Caco-2 (cell line): ENCODE measurements at regions not wholly inside any gene's neighbourhood (a gene's known extent, or its start where the extent isn't known, plus 50 kb on each side); places are given as distances from the start of the nearest gene placed in this dataset.

ENCODE experiments used
- BruUV-seq: library from RNA; stranded (reverse); fragments of 400-500 nt; replicated peaks from 2 replicates; lab custom pipeline; 2021; lab: Mats Ljungman, UMichigan
- CTCF ChIA-PET: fragments of 300-600 bp; sonication (Branson Sonifier 250); formaldehyde crosslinking; loops from one replicate; lab custom pipeline; 2022; ENCODE audit warnings: antibody characterized with exemption; lab: Charles Lee
- POLR2A ChIA-PET: fragments of 300-600 bp; sonication (Branson Sonifier 250); formaldehyde crosslinking; loops from one replicate; lab custom pipeline; 2022; ENCODE audit warnings: antibody characterized with exemption; lab: Charles Lee
- DNase-seq, 2 experiments: peaks; one replicate each; pipeline versions ENCODE4 v3.0.0 to v3.0.0-alpha.2; 2020 to 2022
- H3K27me3 ChIP-seq: replicated peaks from 2 replicates; pipeline ENCODE4 v1.6.0; 2011; ENCODE audit warnings: low read length; ENCODE audit not compliant: control insufficient read depth, insufficient read depth
- H3K36me3 ChIP-seq: 2 replicates; pipeline ENCODE4 v1.5.1; 2011; ENCODE audit warnings: low read length; ENCODE audit not compliant: control insufficient read depth, insufficient read depth
- H3K4me1 ChIP-seq: fragments of 250-450 bp; sonication (Bioruptor Pico); 2 replicates; pipeline ENCODE4 v1.5.1; 2020; ENCODE audit warnings: mild to moderate bottlenecking
- H3K4me3 ChIP-seq: 2 replicates; pipeline ENCODE4 v1.5.1; 2011; ENCODE audit warnings: low read depth, mild to moderate bottlenecking, control low read depth, low read length
- H3K9me3 ChIP-seq: fragments of 250-450 bp; sonication (Bioruptor Pico); 2 replicates; pipeline ENCODE4 v1.5.1; 2020; ENCODE audit warnings: mild to moderate bottlenecking, moderate library complexity
- H3K27ac Mint-ChIP-seq: one replicate; pipeline ENCODE4 v1.8.0; 2022; ENCODE audit warnings: mixed read lengths; ENCODE audit not compliant: unreplicated experiment
- H3K27me3 Mint-ChIP-seq: one replicate; pipeline ENCODE4 v1.8.0; 2022; ENCODE audit warnings: mixed read lengths; ENCODE audit not compliant: insufficient read depth, unreplicated experiment
- H3K36me3 Mint-ChIP-seq: one replicate; pipeline ENCODE4 v1.8.0; 2022; ENCODE audit warnings: mild to moderate bottlenecking, mixed read lengths; ENCODE audit not compliant: insufficient read depth, unreplicated experiment
- H3K4me1 Mint-ChIP-seq: one replicate; pipeline ENCODE4 v1.8.0; 2022; ENCODE audit warnings: low read depth, mixed read lengths; ENCODE audit not compliant: unreplicated experiment
- H3K4me3 Mint-ChIP-seq: one replicate; pipeline ENCODE4 v1.8.0; 2022; ENCODE audit warnings: mild to moderate bottlenecking, moderate library complexity, mixed read lengths; ENCODE audit not compliant: unreplicated experiment
- H3K9me3 Mint-ChIP-seq: one replicate; pipeline ENCODE4 v1.8.0; 2022; ENCODE audit warnings: mixed read lengths; ENCODE audit not compliant: unreplicated experiment
- CTCF ChIP-seq, 2 experiments: fragments of 200-600 bp in 1 of 2; IDR thresholded peaks; 1 replicate in 1 of 2; 2 replicates in 1 of 2; pipeline versions ENCODE4 v1.5.1 to v1.8.0; 2011 to 2022; ENCODE audit warnings: antibody characterized with exemption in 1 of 2, control low read depth in 1 of 2, inconsistent platforms in 1 of 2, low read depth in 1 of 2, low read length in 1 of 2, mild to moderate bottlenecking in 1 of 2, moderate library complexity in 1 of 2; ENCODE audit not compliant: insufficient read depth in 1 of 2, severe bottlenecking in 1 of 2, unreplicated experiment in 1 of 2
- intact Hi-C: fragments of 100-400 bp; cut with micrococcal nuclease; formaldehyde crosslinking; loops from one replicate; pipeline ENCODE4 v1.10.0; 2022; ENCODE audit not compliant: unreplicated experiment

GRCh38 chr13:50724438-50724837 lies 119.1 kb downstream of the DLEU7 start:
- Mint-ChIP-seq H3K9me3 (no peaks in the 10 kb centered on the region), H3K4me1 (no peaks in the 10 kb centered on the region), H3K4me3 (no peak overlapping the region), H3K27me3 (no peaks in the 10 kb centered on the region), H3K36me3 (no peaks in the 10 kb centered on the region), H3K27ac (no peak overlapping the region)
- TF ChIP-seq CTCF (IDR thresholded peaks at IDR 0.05; ENCODE audit: insufficient read depth in 1 of 2, low read depth in 1 of 2, low read length in 1 of 2, severe bottlenecking in 1 of 2, unreplicated experiment in 1 of 2) = no peak
- DNase-seq = no peak
- ChIA-PET CTCF (no interaction called here), POLR2A (no interaction called here)
- Histone ChIP-seq H3K4me1 (no peaks in the 10 kb centered on the region), H3K36me3 (peaks cover 1% of the 10 kb centered on the region), H3K4me3 (no peak overlapping the region), H3K9me3 (peaks cover 4% of the 10 kb centered on the region; the same call in 1 of the 2 replicates), H3K27me3 (no peaks in the 10 kb centered on the region)
- intact Hi-C loops = no loop called here
- no TSS peak for BruUV-seq

GRCh38 chr13:50724913-50725312 lies 118.6 kb downstream of the DLEU7 start:
- Mint-ChIP-seq H3K27ac (no peak overlapping the region), H3K4me3 (no peak overlapping the region), H3K36me3 (no peaks in the 10 kb centered on the region), H3K4me1 (no peaks in the 10 kb centered on the region), H3K9me3 (peaks cover 4% of the 10 kb centered on the region), H3K27me3 (no peaks in the 10 kb centered on the region)
- Histone ChIP-seq H3K36me3 (peaks cover 1% of the 10 kb centered on the region), H3K4me3 (no peak overlapping the region), H3K27me3 (no peaks in the 10 kb centered on the region), H3K4me1 (no peaks in the 10 kb centered on the region), H3K9me3 (peaks cover 8% of the 10 kb centered on the region; the same call in 1 of the 2 replicates)
- ChIA-PET POLR2A (no interaction called here), CTCF (no interaction called here)
- BruUV-seq = no TSS peak
- intact Hi-C loops = no loop called here
- TF ChIP-seq CTCF (IDR thresholded peaks at IDR 0.05; ENCODE audit: insufficient read depth in 1 of 2, low read depth in 1 of 2, low read length in 1 of 2, severe bottlenecking in 1 of 2, unreplicated experiment in 1 of 2) = no peak
- no peak for DNase-seq

GRCh38 chr13:50726164-50726563 lies 117.3 kb downstream of the DLEU7 start:
- Mint-ChIP-seq H3K27me3 (no peaks in the 10 kb centered on the region), H3K4me1 (no peaks in the 10 kb centered on the region), H3K9me3 (peaks cover 15% of the 10 kb centered on the region), H3K36me3 (no peaks in the 10 kb centered on the region), H3K27ac (peak overlapping the region; percentile 33), H3K4me3 (no peak overlapping the region)
- BruUV-seq = no TSS peak
- Histone ChIP-seq H3K4me3 (no peak overlapping the region), H3K4me1 (no peaks in the 10 kb centered on the region), H3K27me3 (no peaks in the 10 kb centered on the region), H3K36me3 (no peaks in the 10 kb centered on the region; the same call in 1 of the 2 replicates), H3K9me3 (peaks cover 8% of the 10 kb centered on the region; the same call in 1 of the 2 replicates)
- ChIA-PET CTCF (no interaction called here), POLR2A (no interaction called here)
- no peak for DNase-seq
- intact Hi-C loops = no loop called here
- TF ChIP-seq CTCF (IDR thresholded peaks at IDR 0.05; ENCODE audit: insufficient read depth in 1 of 2, low read depth in 1 of 2, low read length in 1 of 2, severe bottlenecking in 1 of 2, unreplicated experiment in 1 of 2) = no peak
